GM21381 (cell line): ENCODE measurements at regions not wholly inside any gene's neighbourhood (a gene's known extent, or its start where the extent isn't known, plus 50 kb on each side); places are given as distances from the start of the nearest gene placed in this dataset.
"Not testable (repeated sequence)": the region's sequence is repeated elsewhere in the genome, so short reads cannot be mapped to it uniquely, and the experiment has no call there.

Experiments used
- ATAC-seq: cut with Tn5 transposase; IDR thresholded peaks from one replicate; pipeline ENCODE4 v1.9.1; 2021; ENCODE audit warnings: mild to moderate bottlenecking, moderate library complexity; ENCODE audit not compliant: unreplicated experiment

DNA sequence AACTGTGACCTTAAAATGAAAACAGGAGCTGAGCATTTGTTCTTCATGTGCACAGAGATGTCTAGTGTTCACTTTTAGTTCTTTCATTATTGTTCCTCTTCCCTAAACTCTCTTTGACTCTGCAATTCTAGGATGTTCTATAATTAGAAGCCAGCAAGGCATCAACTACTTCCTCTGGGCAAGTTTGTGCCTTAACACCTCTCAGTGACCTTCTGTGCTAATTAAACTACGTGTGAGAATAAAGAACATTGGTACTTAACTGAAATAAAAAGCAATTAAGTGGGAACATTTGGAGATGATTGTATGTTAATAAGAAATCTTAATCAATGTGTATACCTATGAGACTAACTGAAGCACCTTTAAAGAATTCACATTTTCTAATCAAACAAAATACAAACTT is 242.8 kb downstream of the RASEF start:
- ATAC-seq: no peak

DNA sequence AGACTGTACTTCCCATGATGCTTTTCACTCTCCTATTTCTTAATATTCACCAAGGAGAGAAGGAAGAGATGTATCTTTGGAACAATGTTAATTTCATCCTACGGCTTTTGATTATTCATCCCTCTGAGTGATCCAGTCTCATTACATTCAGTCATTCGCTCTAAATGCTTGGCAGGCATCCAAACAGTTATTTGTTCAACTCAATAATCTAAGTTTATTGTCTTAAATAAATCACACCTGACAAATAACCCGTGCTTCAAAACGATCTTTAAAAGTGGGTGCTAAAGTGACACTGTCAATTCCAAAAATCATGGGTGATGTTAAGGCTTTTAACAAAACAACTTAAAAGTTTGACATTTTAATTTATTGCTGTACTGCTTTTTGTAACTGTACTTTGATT is 233.1 kb downstream of the RASEF start:
- ATAC-seq: no peak

DNA sequence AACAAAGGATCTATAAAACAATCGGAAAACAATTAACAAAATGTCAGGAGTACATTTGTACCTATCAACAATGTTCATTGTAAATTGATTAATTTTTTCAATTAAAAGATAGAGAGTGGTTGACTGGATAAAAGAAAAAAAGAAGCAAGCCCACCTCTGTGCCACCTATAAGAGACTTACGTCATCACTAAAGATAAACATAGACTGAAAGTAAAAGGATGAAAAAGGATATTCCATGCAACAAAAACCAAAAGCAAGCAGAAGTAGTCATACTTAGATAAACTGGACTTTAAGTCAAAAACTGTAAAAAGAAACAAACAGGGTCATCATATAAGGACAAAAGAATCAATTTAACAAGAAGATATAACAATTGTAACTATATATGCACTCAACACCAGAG is 197.4 kb downstream of the RASEF start:
- ATAC-seq: no peak

DNA sequence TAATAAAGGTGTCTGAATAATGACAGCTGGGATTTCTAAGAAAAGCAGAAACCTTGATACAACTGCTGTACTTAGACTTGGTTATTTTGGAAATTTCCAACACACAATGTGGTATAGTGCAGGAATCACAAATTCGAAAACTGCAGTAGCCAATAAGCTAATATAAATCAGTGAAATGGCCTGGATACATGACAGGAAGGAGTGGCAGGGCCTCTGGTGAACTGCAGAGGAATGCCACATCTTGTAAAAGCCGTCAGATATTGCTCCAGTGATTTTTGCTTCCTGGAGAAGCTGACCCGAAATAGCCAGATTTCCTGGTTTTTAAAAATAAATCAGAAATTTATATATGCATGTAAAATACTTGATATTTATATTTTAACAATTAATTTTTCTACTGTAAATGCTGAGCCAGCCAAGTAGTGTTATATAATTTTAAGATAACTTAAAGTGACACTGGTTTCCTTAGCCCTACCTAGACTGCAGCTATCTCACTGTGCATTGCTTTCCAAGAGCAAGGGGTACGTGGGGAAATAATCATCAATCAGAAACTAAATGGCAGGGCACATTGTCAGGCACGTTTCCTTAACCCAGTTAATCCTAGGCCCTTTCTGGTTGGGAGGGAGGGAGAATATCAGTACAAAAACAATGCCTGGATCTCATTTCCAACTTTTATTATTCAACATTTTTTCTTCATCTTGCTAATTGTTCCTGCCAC is 182.4 kb downstream of the RASEF start:
- no peak for ATAC-seq

DNA sequence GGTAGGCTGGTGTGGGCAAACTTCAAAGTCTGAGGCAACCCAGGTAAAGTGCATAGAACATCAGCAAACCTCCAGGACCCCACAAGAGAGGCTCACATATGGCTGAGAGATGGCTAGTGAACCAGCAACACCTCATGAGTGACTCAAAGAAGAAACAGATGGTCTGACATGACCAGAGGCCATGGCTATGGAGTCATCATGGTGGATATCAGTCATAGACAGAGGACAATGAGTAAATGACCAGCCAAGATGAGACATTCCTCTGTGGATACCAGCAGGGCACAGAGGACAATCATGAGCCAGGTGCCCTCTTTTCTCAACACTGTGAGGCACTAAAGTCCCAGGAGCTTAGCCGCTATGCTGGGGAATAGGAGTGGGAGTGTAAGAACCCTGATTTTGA is 180.8 kb downstream of the RASEF start:
- ATAC-seq: no peak

DNA sequence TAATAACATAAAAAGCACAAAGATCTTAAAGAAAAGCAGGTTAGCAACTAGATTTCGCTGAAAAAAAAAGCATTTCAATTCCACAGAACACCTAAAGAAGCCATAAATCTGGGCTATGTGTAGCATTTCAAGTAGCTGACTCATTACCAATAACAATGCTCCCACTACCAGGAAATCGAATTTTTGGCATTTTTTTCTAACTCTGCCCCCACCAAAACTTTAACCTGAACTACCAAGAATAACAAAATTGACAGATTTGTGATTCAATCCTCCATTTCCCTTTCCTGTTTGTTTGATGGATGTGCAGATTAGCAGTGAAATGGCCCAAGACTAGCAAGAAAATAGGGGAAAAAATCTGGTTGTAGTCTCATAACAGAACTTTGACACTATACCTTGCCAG is 180.2 kb downstream of the RASEF start:
- no peak for ATAC-seq

DNA sequence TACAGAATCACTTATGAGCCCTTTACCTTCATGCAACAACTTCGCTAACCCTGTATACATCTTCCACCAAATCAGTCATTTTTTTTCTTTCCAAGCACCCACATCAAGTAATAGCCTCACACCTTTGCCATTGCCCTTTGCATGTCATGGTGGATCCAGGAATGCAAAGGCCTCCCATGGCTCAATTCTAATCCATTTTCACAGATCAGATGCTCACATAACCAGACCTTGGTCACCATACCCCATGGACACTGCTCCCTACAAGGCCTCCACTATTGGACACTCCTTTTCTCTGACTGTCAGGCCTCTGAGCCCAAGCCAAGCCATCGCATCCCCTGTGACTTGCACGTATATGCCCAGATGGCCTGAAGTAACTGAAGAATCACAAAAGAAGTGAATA is 179.5 kb downstream of the RASEF start:
- no peak for ATAC-seq

DNA sequence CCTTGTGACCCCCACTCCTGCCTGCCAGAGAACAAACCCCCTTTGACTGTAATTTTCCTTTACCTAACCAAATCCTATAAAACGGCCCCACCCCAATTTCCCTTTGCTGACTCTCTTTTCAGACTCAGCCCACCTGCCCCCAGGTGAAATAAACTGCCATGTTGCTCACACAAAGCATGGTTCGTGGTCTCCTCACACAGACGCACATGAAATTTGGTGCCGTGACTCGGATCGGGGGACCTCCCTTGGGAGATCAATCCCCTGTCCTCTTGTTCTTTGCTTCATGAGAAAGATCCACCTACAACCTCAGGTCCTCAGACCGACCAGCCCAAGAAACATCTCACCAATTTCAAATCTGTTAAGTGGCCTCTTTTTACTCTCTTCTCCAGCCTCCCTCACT is 179.0 kb downstream of the RASEF start:
- not testable (repeated sequence) for ATAC-seq

DNA sequence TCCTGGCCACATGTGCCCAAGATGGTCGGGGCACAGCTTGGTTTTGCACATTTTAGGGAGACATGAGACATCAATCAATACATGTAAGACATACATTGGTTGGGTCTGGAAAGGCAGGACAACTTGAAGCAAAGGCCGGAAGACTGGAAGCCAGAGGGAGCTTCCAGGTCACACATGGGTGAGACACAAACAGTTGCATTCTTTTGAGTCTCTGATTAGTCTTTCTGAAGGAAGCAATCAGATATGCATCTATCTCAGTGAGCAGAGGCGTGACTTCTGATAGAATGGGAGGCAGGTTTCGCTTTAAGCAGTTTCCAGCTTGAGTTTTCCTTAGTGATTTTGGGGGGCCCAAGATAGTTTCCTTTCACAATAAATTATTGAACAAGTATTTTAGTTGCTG is 172.5 kb downstream of the RASEF start:
- ATAC-seq: no peak

DNA sequence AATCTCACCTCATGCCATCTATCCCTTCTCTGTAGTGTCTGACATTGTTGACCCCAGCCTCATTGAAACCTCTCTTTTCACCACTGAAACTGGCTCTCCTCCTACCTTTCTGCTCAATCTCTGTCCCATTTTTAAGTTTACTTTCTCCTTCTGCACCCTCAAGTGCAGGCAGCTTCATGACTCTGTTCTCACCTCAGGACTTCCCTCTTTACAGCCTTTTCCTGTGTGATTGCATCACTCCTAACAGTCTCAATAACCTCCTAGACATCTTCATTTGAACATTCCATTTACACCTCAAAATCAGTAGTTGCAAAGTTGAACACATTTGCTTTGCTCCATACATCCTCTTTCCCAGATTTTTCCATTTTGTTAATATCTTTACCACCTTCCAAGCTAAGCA is 172.1 kb downstream of the RASEF start:
- ATAC-seq: no peak

DNA sequence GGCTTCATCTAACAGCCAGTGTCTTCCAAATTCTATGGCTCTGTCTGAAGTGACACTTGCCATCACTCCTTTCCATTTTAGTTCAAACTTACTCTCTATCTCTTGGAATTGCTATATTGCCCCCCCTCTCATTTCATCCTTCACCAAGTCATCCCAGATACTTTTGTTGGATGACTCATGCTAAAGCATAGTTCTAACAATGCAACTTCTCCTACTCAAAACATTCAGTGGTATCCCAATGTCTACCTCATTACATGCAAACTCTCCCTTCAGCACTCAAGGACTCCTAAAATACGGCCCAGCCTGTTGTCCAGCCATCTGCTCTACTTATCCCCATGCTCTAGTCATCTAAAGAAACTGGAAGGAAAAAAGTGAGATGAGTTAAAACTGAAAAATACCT is 171.6 kb downstream of the RASEF start:
- ATAC-seq: no peak

DNA sequence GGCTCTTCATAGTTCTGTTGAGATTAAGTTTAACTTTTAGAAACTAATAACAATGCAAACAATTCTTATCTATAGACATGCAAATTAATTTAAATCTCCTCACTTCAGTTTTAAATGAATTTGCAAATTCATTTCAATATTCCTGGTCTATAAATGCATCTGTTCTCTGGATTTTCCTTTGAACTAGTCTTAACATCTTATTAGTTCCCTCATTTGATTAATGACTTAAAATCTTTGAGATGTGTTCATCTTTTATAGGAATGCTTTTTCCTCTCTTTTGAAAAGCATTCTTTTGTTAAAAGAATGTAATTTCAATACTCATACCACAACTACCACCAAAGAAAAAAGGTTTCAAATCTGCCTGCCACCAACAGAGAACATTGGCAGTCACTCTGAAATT is 169.4 kb downstream of the RASEF start:
- ATAC-seq: no peak

DNA sequence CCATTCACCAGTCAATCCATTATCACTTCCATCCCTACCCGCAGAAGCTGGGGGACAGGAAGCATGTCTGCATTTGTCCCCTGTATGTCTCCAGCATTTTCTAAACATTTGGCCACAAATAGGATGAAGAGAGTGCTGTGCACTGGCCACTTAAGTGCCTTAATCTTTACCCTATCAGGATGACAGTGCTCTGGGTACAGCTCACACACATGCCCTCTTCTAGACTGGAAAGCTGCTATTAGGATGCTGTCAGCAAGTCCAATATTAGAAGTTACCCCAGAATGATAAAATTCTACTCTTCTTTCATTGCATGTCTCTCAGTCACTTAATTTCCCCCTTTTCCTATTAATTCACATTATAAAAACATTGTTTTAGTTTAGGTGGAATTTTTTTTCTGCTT is 168.4 kb downstream of the RASEF start:
- no peak for ATAC-seq

DNA sequence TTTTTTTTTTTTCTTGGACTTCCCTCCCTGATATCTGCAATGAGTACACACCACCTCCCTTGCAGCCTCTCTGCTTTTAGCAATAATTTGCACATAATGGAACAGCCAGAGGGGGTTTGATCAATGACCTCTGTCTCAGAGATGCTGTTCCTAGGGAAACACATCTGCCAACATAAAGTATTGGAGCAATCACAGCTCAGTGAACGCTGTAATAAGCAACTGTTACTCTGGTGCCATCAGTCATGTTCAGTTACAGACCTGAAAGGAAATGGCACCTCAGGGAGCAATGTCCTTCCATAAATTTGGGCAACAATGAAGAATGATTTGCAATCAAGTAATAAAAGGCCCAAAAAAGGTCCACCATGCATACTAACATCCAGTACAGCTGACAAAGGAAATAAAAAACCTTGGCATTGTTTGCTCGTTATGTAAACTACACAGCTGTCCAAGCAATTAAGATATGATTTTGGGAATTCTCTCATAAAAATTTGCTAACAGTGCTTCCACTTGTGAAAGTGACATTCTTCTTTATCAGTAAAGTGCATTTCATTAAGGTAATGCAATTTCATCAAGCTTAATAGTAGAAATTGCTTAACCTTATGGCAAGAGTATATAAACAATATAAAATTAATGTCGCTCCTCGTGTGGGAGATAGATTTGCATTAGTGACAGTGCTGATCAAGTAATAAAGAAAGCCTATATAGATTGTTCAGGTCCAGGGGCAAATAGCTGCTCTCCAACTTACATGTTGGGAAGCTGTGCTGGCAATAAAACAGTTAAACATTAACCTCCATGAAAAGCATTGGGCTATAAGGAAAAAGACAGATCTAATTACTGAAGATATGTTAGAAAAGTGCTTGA is 167.8 kb downstream of the RASEF start:
- ATAC-seq: no peak

DNA sequence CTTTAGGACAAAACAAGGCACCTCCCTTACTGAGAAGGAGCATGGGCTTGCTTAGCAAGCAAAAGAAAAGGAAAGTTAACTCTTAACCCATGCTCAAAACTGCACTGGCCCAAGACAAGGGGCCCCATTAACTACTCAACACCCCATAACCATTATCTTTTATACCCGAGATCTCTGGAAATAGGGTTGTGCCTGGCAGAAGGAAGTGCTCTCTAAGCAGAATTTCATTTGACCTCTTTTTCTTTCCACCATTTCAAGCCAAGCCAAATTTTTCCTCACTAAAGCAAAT is 167.2 kb downstream of the RASEF start:
- ATAC-seq: no peak

DNA sequence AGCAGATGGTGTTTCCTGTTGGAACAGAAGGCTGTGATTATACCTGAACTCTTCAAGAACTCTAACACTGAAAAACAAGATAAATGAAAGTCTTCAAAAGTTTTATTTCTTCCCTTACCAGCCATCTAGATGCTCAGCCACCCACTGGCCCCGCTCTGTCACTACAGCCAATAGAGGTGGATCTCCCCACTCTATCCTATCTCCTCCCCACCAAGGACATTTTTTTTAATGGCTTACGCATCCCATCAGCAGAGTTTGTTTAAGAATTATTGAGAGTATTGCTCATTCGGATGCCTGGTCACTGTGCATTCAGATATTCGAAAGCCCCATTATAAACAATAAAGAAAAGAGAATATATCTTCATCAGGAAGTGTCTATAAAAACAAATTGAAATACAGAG is 159.4 kb downstream of the RASEF start:
- no peak for ATAC-seq

DNA sequence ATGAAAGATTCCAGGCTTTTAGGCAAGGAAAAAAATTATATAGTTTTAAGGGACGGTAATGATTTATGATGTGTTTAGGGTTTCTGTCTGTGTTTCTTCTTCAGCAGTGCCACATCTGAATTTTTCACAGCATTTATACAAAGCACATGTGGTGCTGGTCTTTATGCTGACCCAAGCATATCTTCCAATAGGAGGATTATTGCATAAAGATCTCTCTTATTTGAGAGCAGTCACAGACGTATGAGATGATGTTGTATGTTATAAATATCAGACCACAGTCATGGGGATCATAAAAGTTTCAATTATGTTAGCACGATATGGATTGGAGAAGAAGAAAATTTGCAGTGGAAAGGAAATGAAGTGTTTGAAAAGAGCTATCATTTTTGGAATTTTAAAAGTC is 150.9 kb downstream of the RASEF start:
- ATAC-seq: no peak

DNA sequence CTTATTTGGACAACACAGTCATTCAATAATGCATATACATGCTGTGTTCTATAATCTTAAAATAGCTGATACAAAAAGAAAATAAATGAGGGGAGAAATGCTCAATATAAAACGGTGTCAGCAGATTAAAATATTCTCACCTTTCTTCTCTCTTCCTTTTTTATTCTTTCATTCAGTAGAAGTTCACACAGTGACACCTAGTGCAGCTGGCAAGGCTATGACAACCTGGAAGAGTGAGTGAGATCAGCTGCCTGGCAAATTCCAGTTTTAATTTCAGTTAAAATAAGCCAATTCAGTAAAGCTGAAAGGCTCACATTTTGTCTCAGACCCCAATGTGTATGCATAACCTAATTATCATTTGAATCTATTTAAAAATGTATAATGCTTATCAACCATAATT is 150.3 kb downstream of the RASEF start:
- ATAC-seq: no peak

DNA sequence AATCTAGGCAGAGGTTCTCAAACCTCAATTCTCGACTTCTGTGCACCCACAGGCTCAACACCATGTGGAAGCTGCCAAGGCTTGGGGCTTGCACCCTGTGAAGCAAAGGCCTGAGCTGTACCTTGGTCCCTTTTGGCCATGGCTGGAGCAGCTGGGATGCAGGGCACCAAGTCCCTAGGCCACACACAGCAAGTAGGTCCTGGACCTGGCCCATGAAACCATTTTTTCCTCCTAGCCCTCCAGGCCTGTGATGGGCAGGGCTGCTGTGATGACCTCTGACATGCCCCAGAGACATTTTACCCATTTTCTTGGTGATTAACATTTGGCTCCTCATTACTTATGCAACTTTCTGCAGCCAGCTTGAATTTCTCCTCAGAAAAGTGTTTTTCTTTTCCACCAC is 146.7 kb downstream of the RASEF start:
- ATAC-seq: not testable (repeated sequence)

DNA sequence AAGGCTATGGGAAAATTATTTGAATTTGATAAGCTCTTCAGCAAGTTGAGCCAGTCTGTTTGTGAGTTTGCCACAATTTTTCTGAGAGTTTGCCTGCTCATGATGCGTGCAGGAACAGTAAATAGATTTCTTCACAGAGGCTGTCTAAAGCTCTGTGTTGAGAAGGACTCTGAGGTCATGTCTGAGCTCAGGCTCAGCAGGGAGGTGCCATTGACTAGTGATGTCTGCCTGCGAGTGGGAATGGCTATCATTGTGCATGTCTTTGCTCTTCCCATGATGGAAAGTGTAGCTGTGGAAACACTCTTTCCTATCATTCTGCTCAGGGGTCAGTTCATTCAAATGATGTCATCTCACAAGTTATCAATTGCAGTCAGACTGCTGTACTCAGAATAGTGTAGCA is 142.8 kb downstream of the RASEF start:
- ATAC-seq: no peak

DNA sequence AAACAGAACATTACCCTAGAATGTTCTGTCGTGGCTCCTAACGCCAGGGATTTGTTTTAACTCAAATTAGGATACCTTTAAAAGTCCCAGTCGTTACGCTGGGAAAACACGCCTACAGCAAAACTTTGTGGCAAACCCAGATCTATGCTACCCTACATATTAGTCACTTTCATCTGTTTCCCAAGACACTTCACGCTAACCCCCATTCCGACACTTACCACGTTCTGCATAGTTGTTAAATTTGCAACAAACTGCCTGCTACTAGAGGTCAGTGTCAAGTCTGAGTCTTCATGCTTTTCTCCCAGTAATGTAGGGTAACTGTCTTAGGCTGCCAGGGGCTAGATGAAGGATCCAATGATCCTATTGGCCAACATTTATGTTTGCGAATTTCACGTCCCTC is 140.3 kb downstream of the RASEF start:
- ATAC-seq: no peak

DNA sequence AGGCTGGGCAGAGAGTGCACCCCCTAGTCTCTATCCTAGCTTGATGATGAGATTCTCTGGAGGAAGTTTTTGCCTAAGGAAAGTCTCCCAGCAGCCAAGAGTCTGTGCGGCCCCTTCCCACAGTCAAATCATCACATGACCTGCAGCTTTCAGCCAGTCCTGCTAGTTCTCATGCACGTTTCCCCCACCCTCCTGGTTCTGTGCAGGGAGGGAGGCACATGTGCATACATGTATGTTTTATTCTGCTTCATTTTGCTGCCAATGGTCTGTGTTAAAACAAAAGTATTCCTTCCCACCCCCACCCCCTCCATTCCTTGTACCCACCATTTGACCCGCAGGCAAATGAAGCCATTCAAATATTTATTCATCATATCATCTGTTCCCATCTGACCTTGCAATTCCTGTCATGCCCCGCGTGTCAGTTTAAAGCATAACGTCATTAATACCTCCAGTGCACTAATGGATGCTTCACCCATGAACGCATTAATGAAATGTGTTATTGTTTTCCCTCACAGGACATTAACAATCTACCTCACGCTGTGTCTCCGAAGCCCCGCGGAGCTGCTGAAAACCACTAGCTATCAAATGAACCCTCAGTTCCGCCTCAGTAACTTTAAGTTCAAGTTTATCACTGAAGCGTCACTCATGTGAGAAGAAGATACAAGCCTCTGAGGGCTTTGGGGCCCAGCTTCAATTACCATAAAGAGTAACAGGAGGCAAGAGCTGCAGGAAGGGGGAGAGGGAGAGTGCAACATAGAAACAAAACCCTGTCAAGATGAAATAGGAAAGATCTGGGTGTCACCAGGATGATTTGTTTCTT is 139.6 kb downstream of the RASEF start:
- ATAC-seq: no peak
